Mucosa of gallbladder (tissue), 1 donor: ENCODE measurements at regions not wholly inside any gene's neighbourhood (a gene's known extent, or its start where the extent isn't known, plus 50 kb on each side); places are given as distances from the start of the nearest gene placed in this dataset.

Experiments
- DNase-seq: peaks from one replicate; pipeline ENCODE4 v3.0.0-alpha.2; 2020; ENCODE audit warnings: low spot score
- donor health status: DM: no; HTN: no; CAD: no.

- DNase-seq = no peak
These were observed 136.8 kb upstream of the BTBD3 start for GRCh38 chr20:11780765-11781369.

GRCh38 chr20:11783102-11783850 lies 134.4 kb upstream of the BTBD3 start:
- DNase-seq = no peak

GRCh38 chr20:11785885-11786507 lies 131.7 kb upstream of the BTBD3 start:
- no peak for DNase-seq

GRCh38 chr20:11790046-11790445 lies 127.6 kb upstream of the BTBD3 start:
- no peak for DNase-seq

- no peak for DNase-seq
These were observed 126.4 kb upstream of the BTBD3 start for GRCh38 chr20:11791316-11791715.

- no peak for DNase-seq
These were observed 125.7 kb upstream of the BTBD3 start for GRCh38 chr20:11791835-11792567.

GRCh38 chr20:11792568-11792953 lies 125.1 kb upstream of the BTBD3 start:
- no peak for DNase-seq

GRCh38 chr20:11794525-11794924 lies 123.2 kb upstream of the BTBD3 start:
- no peak for DNase-seq

GRCh38 chr20:11795071-11795615 lies 122.5 kb upstream of the BTBD3 start:
- DNase-seq = no peak

- no peak for DNase-seq
These were observed 121.7 kb upstream of the BTBD3 start for GRCh38 chr20:11796026-11796425.

GRCh38 chr20:11797156-11797555 lies 120.5 kb upstream of the BTBD3 start:
- DNase-seq = no peak

GRCh38 chr20:11799281-11799684 lies 118.4 kb upstream of the BTBD3 start:
- no peak for DNase-seq

- DNase-seq = no peak
These were observed 110.3 kb upstream of the BTBD3 start for GRCh38 chr20:11807054-11808048.

GRCh38 chr20:11808841-11809240 lies 108.9 kb upstream of the BTBD3 start:
- DNase-seq = no peak

GRCh38 chr20:11810311-11811083 lies 107.2 kb upstream of the BTBD3 start:
- DNase-seq = no peak

GRCh38 chr20:11813106-11813890 lies 104.4 kb upstream of the BTBD3 start:
- no peak for DNase-seq

- no peak for DNase-seq
These were observed 103.4 kb upstream of the BTBD3 start for GRCh38 chr20:11814267-11814666.

- DNase-seq = no peak
These were observed 96.9 kb upstream of the BTBD3 start for GRCh38 chr20:11820838-11821237.

- no peak for DNase-seq
These were observed 95.2 kb upstream of the BTBD3 start for GRCh38 chr20:11822540-11822794.

- no peak for DNase-seq
These were observed 91.4 kb upstream of the BTBD3 start for GRCh38 chr20:11826334-11826733.
